ENCODE measurements at regions not wholly inside any gene's neighbourhood (a gene's known extent, or its start where the extent isn't known, plus 50 kb on each side); places are given as distances from the start of the nearest gene placed in this dataset.
A peak's percentile ranks its signal among the peaks of the same experiment; 100 is the strongest.

DNA sequence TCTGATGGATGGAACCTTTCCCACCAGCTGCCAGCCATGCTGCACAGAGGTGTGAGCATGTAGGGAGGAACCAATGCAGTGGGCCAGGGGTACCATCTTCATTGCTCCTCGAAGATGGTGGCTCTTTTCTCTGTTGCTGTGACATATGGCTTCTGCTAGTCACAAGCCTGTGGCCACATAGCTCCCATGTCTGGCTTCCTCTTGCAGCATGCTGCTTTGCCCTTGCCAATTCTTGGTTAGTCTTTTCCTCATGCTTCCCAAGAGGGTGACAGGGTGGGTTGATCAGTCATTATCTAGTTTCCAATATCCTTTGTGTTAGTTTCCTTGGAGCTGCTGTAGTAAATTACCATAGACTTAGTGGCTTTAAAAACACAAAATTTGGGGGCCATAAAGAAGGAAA lies 123.4 kb downstream of the ETS2 start:
- no peak overlapping the region for H3K4me3 ChIP-seq
- H3K4me1 ChIP-seq (ENCODE audit: low read depth), result peaks cover 16% of the 10 kb centered on the region
- TF ChIP-seq, protein P1, sequence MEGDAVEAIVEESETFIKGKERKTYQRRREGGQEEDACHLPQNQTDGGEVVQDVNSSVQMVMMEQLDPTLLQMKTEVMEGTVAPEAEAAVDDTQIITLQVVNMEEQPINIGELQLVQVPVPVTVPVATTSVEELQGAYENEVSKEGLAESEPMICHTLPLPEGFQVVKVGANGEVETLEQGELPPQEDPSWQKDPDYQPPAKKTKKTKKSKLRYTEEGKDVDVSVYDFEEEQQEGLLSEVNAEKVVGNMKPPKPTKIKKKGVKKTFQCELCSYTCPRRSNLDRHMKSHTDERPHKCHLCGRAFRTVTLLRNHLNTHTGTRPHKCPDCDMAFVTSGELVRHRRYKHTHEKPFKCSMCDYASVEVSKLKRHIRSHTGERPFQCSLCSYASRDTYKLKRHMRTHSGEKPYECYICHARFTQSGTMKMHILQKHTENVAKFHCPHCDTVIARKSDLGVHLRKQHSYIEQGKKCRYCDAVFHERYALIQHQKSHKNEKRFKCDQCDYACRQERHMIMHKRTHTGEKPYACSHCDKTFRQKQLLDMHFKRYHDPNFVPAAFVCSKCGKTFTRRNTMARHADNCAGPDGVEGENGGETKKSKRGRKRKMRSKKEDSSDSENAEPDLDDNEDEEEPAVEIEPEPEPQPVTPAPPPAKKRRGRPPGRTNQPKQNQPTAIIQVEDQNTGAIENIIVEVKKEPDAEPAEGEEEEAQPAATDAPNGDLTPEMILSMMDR (IDR thresholded peaks at IDR 0.05; ENCODE audit: low read depth, low read length), result no peak
- no peaks in the 10 kb centered on the region for H3K27me3 ChIP-seq
- no peaks in the 10 kb centered on the region for H3K9me3 ChIP-seq (ENCODE audit: low read depth)
- no peak for DNase-seq (ENCODE audit: low read depth in 1 of 2, low spot score in 1 of 2)
- no peaks in the 10 kb centered on the region for H3K36me3 ChIP-seq
- no peak overlapping the region for H3K27ac ChIP-seq

DNA sequence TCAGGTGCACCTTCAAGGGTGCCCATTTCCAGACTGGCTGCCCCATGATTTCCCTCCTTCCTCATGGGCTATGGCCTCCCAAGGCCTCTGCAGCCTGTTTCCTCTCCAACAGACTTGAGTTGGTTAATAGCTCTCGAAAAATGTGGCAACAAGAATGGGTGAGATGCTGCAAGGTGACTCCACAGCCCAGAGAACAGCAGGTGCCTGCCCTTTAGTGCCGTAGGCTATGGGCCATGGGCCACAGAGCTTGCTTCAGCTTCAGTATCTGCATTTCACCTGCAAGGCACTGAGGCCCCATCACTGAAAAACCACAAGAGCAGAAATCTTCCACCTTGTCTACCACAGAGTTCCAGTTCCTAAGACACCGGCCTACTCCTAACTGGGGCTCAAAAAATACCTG lies 122.0 kb downstream of the ETS2 start:
- no peak for DNase-seq (ENCODE audit: low read depth in 1 of 2, low spot score in 1 of 2)
- Histone ChIP-seq H3K36me3 (no peaks in the 10 kb centered on the region), H3K4me1 (ENCODE audit: low read depth) (peaks cover 16% of the 10 kb centered on the region), H3K9me3 (ENCODE audit: low read depth) (no peaks in the 10 kb centered on the region), H3K27me3 (no peaks in the 10 kb centered on the region), H3K4me3 (no peak overlapping the region), H3K27ac (no peak overlapping the region)
- TF ChIP-seq, protein P1 (IDR thresholded peaks at IDR 0.05; ENCODE audit: low read depth, low read length), result no peak

DNA sequence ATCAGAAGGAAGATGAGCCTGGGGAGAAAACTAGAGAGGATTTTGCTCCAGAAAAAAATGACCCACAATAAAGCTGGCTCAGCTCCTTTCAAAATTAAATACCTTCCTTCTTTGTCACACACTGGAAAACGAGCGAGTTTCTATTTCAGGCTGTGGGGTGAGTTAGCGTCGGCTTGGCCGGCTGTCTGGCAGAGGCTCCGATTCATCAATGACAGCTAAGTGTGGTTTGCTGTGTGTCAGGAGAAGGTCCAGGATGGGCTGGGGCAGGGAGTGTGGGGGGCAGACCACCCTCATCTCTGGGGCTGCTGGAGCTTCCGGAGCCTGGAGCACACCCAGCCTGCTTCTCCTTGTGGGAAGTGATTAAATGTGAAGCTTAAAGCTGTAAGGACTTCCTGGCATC lies 120.2 kb downstream of the ETS2 start:
- Histone ChIP-seq H3K36me3 (no peaks in the 10 kb centered on the region), H3K4me1 (ENCODE audit: low read depth) (peaks cover 16% of the 10 kb centered on the region), H3K4me3 (no peak overlapping the region), H3K27me3 (no peaks in the 10 kb centered on the region), H3K9me3 (ENCODE audit: low read depth) (no peaks in the 10 kb centered on the region), H3K27ac (peak overlapping the region; percentile 66)
- TF ChIP-seq, protein P1 (IDR thresholded peaks at IDR 0.05; ENCODE audit: low read depth, low read length), result no peak
- DNase-seq (ENCODE audit: low read depth in 1 of 2, low spot score in 1 of 2), result peak; percentile 44 to 95

DNA sequence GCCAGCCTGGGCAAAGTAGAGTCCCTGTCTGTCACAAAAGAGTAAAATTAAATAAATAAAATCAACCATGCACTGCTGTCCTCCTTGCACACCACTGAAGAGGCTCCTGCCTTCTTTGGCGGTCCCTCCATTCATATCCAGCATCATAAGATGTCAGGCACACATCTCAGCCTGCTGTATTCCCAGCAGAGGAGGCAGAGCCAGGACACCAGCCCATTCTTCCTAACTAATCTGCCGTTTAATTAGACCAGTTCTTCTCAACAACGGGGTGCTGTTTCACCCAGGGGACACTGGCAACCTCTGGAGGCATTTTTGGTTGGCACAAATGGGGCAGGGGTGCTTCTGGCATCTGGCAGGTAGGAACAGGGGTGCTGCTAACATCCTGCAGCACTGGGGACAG lies 119.7 kb downstream of the ETS2 start:
- Histone ChIP-seq H3K4me3 (no peak overlapping the region), H3K27ac (peak overlapping the region; percentile 66), H3K9me3 (ENCODE audit: low read depth) (no peaks in the 10 kb centered on the region), H3K27me3 (no peaks in the 10 kb centered on the region), H3K4me1 (ENCODE audit: low read depth) (peaks cover 13% of the 10 kb centered on the region), H3K36me3 (no peaks in the 10 kb centered on the region)
- DNase-seq (ENCODE audit: low read depth in 1 of 2, low spot score in 1 of 2), result no peak
- TF ChIP-seq, protein P1 (IDR thresholded peaks at IDR 0.05; ENCODE audit: low read depth, low read length), result no peak

GRCh38 chr21:38924954-38925353 lies 119.2 kb downstream of the ETS2 start:
- no peaks in the 10 kb centered on the region for H3K27me3 ChIP-seq
- no peak for DNase-seq (ENCODE audit: low read depth in 1 of 2, low spot score in 1 of 2)
- no peaks in the 10 kb centered on the region for H3K36me3 ChIP-seq
- H3K9me3 ChIP-seq (ENCODE audit: low read depth), result no peaks in the 10 kb centered on the region
- no peak overlapping the region for H3K4me3 ChIP-seq
- H3K27ac ChIP-seq, result no peak overlapping the region
- H3K4me1 ChIP-seq (ENCODE audit: low read depth), result peaks cover 13% of the 10 kb centered on the region
- TF ChIP-seq, protein P1 (IDR thresholded peaks at IDR 0.05; ENCODE audit: low read depth, low read length), result no peak

- TF ChIP-seq, protein P1 (IDR thresholded peaks at IDR 0.05; ENCODE audit: low read depth, low read length), result no peak
- Histone ChIP-seq H3K36me3 (no peaks in the 10 kb centered on the region), H3K4me3 (no peak overlapping the region), H3K4me1 (ENCODE audit: low read depth) (peaks cover 13% of the 10 kb centered on the region), H3K27me3 (no peaks in the 10 kb centered on the region), H3K9me3 (ENCODE audit: low read depth) (no peaks in the 10 kb centered on the region), H3K27ac (no peak overlapping the region)
- DNase-seq (ENCODE audit: low read depth in 1 of 2, low spot score in 1 of 2), result no peak
These were observed 117.7 kb downstream of the ETS2 start for GRCh38 chr21:38923429-38923828.

Data from cardiac muscle cell (in vitro differentiated cells and primary cell).